ENCODE measurements at regions not wholly inside any gene's neighbourhood (a gene's known extent, or its start where the extent isn't known, plus 50 kb on each side); places are given as distances from the start of the nearest gene placed in this dataset.
A peak's percentile ranks its signal among the peaks of the same experiment; 100 is the strongest.

- H3K4me3 ChIP-seq: no peak overlapping the region
- H3K36me3 ChIP-seq: no peaks in the 10 kb centered on the region
- H3K4me1 ChIP-seq: no peaks in the 10 kb centered on the region
- ATAC-seq: no peak
- H3K27me3 ChIP-seq: peaks cover 14% of the 10 kb centered on the region
- TF ChIP-seq POLR2AphosphoS5 (IDR thresholded peaks at IDR 0.05): no peak
- TF ChIP-seq CTCF (IDR thresholded peaks at IDR 0.05): no peak
- TF ChIP-seq EP300 (IDR thresholded peaks at IDR 0.05): no peak
- no peak for TF ChIP-seq POLR2A (IDR thresholded peaks at IDR 0.05)
- 71 to 88% methylated on average over 4 of the region's 4 CpGs for WGBS, 2 donors (ENCODE audit: low coverage in 1 of 2)
- no peak overlapping the region for H3K27ac ChIP-seq
- no peaks in the 10 kb centered on the region for H3K9me3 ChIP-seq
Observed at GRCh38 chr2:121898483-121898882, 143.0 kb downstream of the TSN start.

- no peaks in the 10 kb centered on the region for H3K4me1 ChIP-seq
- no peak overlapping the region for H3K27ac ChIP-seq
- no peak for ATAC-seq
- peaks cover 14% of the 10 kb centered on the region for H3K27me3 ChIP-seq
- TF ChIP-seq POLR2AphosphoS5 (IDR thresholded peaks at IDR 0.05): no peak
- TF ChIP-seq EP300 (IDR thresholded peaks at IDR 0.05): no peak
- TF ChIP-seq CTCF (IDR thresholded peaks at IDR 0.05): no peak
- no peak for TF ChIP-seq POLR2A (IDR thresholded peaks at IDR 0.05)
- H3K4me3 ChIP-seq: no peak overlapping the region
- no peaks in the 10 kb centered on the region for H3K9me3 ChIP-seq
- no peaks in the 10 kb centered on the region for H3K36me3 ChIP-seq
- 100% methylated on average over 1 of the region's 8 CpGs; no CpG with 5 or more reads in 1 of the 2 donors for WGBS, 2 donors (ENCODE audit: low coverage in 1 of 2)
Observed at GRCh38 chr2:121900391-121900790, 144.9 kb downstream of the TSN start.

- H3K9me3 ChIP-seq: peaks cover 0 to 4% (median 0%) of the 10 kb centered on the region in 3 donors
- H3K4me3 ChIP-seq: no peak overlapping the region
- H3K27me3 ChIP-seq: peaks cover 14% of the 10 kb centered on the region
- no peak for ATAC-seq
- 73% methylated on average over 12 of the region's 18 CpGs; no CpG with 5 or more reads in 1 of the 2 donors for WGBS, 2 donors (ENCODE audit: low coverage in 1 of 2)
- no peaks in the 10 kb centered on the region for H3K36me3 ChIP-seq
- TF ChIP-seq POLR2AphosphoS5 (IDR thresholded peaks at IDR 0.05) (no peak), EP300 (IDR thresholded peaks at IDR 0.05) (no peak), POLR2A (IDR thresholded peaks at IDR 0.05) (no peak), CTCF (IDR thresholded peaks at IDR 0.05) (no peak)
- no peaks in the 10 kb centered on the region for H3K4me1 ChIP-seq
- H3K27ac ChIP-seq: no peak overlapping the region
Observed at GRCh38 chr2:121902171-121902591, 146.7 kb downstream of the TSN start.

- Histone ChIP-seq H3K4me1 (no peaks in the 10 kb centered on the region), H3K4me3 (no peak overlapping the region), H3K27ac (no peak overlapping the region), H3K36me3 (no peaks in the 10 kb centered on the region), H3K27me3 (peaks cover 14% of the 10 kb centered on the region), H3K9me3 (peaks cover 0 to 6% (median 0%) of the 10 kb centered on the region in 3 donors)
- TF ChIP-seq CTCF (IDR thresholded peaks at IDR 0.05) (no peak), POLR2AphosphoS5 (IDR thresholded peaks at IDR 0.05) (no peak), EP300 (IDR thresholded peaks at IDR 0.05) (no peak), POLR2A (IDR thresholded peaks at IDR 0.05) (no peak)
- WGBS, 2 donors (ENCODE audit: low coverage in 1 of 2): 54% methylated on average over 4 of the region's 13 CpGs; no CpG with 5 or more reads in 1 of the 2 donors
- peak; percentile 6 for ATAC-seq
Observed at GRCh38 chr2:121902616-121903015, 147.2 kb downstream of the TSN start.

GRCh38 chr2:121903037-121903689, 147.7 kb downstream of the TSN start:
- 31 to 65% methylated on average over 9 to 10 of the region's 14 CpGs for WGBS, 2 donors (ENCODE audit: low coverage in 1 of 2)
- ATAC-seq: no peak
- Histone ChIP-seq H3K27me3 (peaks cover 12% of the 10 kb centered on the region), H3K4me1 (no peaks in the 10 kb centered on the region), H3K27ac (no peak overlapping the region), H3K36me3 (no peaks in the 10 kb centered on the region), H3K4me3 (no peak overlapping the region), H3K9me3 (peaks cover 0 to 6% (median 0%) of the 10 kb centered on the region in 3 donors)
- TF ChIP-seq POLR2AphosphoS5 (IDR thresholded peaks at IDR 0.05) (no peak), POLR2A (IDR thresholded peaks at IDR 0.05) (no peak), EP300 (IDR thresholded peaks at IDR 0.05) (no peak), CTCF (IDR thresholded peaks at IDR 0.05) (no peak)

All from gastroesophageal sphincter (tissue), 4 donors.